ENCODE measurements at regions not wholly inside any gene's neighbourhood (a gene's known extent, or its start where the extent isn't known, plus 50 kb on each side); places are given as distances from the start of the nearest gene placed in this dataset.

GRCh38 chr2:125870264-125870663 lies 785.7 kb upstream of the GYPC start:
- Histone ChIP-seq H3K9me3 (ENCODE audit: low read depth) (no peaks in the 10 kb centered on the region), H3K9me2 (replicated peaks; ENCODE audit: insufficient read depth) (no peaks in the 10 kb centered on the region), H3K4me1 (ENCODE audit: insufficient read depth) (no peaks in the 10 kb centered on the region), H3K27ac (no peak overlapping the region), H2AFZ (no peak overlapping the region), H3K4me2 (no peak overlapping the region), H4K20me1 (ENCODE audit: insufficient read depth, poor library complexity, severe bottlenecking) (no peaks in the 10 kb centered on the region), H3K27me3 (no peaks in the 10 kb centered on the region), H3K79me2 (no peaks in the 10 kb centered on the region), H3K36me3 (replicated peaks; ENCODE audit: insufficient read depth, low read depth) (no peaks in the 10 kb centered on the region), H3K4me3 (no peak overlapping the region)
- 73% methylated on average over 2 of the region's 2 CpGs for WGBS (ENCODE audit: low lambda C conversion rate, missing lambda C conversion rate)
- no peak for TF ChIP-seq EZH2phosphoT487 (IDR thresholded peaks at IDR 0.05; ENCODE audit: low read depth, severe bottlenecking, unreplicated experiment)
- TF ChIP-seq CTCF (IDR thresholded peaks at IDR 0.05; ENCODE audit: poor library complexity): no peak
- no peak for TF ChIP-seq EZH2 (IDR thresholded peaks at IDR 0.05; ENCODE audit: borderline replicate concordance)
- DNase-seq (ENCODE audit: low spot score): no peak

- no peaks in the 10 kb centered on the region for H3K4me1 ChIP-seq (ENCODE audit: insufficient read depth)
Observed at GRCh38 chr2:125870746-125871145, 785.2 kb upstream of the GYPC start.

GRCh38 chr2:125874564-125874963 lies 781.4 kb upstream of the GYPC start:
- Histone ChIP-seq H3K4me2 (no peak overlapping the region), H3K4me1 (ENCODE audit: insufficient read depth) (no peaks in the 10 kb centered on the region), H3K9me3 (ENCODE audit: low read depth) (no peaks in the 10 kb centered on the region), H3K79me2 (no peaks in the 10 kb centered on the region), H2AFZ (no peak overlapping the region), H4K20me1 (ENCODE audit: insufficient read depth, poor library complexity, severe bottlenecking) (no peaks in the 10 kb centered on the region), H3K36me3 (replicated peaks; ENCODE audit: insufficient read depth, low read depth) (no peaks in the 10 kb centered on the region), H3K9me2 (replicated peaks; ENCODE audit: insufficient read depth) (no peaks in the 10 kb centered on the region), H3K27me3 (no peaks in the 10 kb centered on the region), H3K4me3 (no peak overlapping the region), H3K27ac (no peak overlapping the region)
- DNase-seq (ENCODE audit: low spot score): no peak
- WGBS (ENCODE audit: low lambda C conversion rate, missing lambda C conversion rate): 80% methylated on average over 6 of the region's 6 CpGs
- no peak for TF ChIP-seq CTCF (IDR thresholded peaks at IDR 0.05; ENCODE audit: poor library complexity)
- TF ChIP-seq EZH2phosphoT487 (IDR thresholded peaks at IDR 0.05; ENCODE audit: low read depth, severe bottlenecking, unreplicated experiment): no peak
- no peak for TF ChIP-seq EZH2 (IDR thresholded peaks at IDR 0.05; ENCODE audit: borderline replicate concordance)

More at GRCh38 chr2:125870746-125871145, 785.2 kb upstream of the GYPC start:
- DNase-seq (ENCODE audit: low spot score): no peak
- TF ChIP-seq EZH2phosphoT487 (IDR thresholded peaks at IDR 0.05; ENCODE audit: low read depth, severe bottlenecking, unreplicated experiment): no peak
- no peak for TF ChIP-seq EZH2 (IDR thresholded peaks at IDR 0.05; ENCODE audit: borderline replicate concordance)
- TF ChIP-seq CTCF (IDR thresholded peaks at IDR 0.05; ENCODE audit: poor library complexity): no peak
- H3K27me3 ChIP-seq: no peaks in the 10 kb centered on the region
- no peaks in the 10 kb centered on the region for H4K20me1 ChIP-seq (ENCODE audit: insufficient read depth, poor library complexity, severe bottlenecking)
- 87% methylated on average over 1 of the region's 1 CpG for WGBS (ENCODE audit: low lambda C conversion rate, missing lambda C conversion rate)
- no peaks in the 10 kb centered on the region for H3K9me3 ChIP-seq (ENCODE audit: low read depth)
- no peak overlapping the region for H3K4me2 ChIP-seq
- H3K4me3 ChIP-seq: no peak overlapping the region
- H3K9me2 ChIP-seq (replicated peaks; ENCODE audit: insufficient read depth): no peaks in the 10 kb centered on the region
- H3K27ac ChIP-seq: no peak overlapping the region
- H2AFZ ChIP-seq: no peak overlapping the region
- no peaks in the 10 kb centered on the region for H3K36me3 ChIP-seq (replicated peaks; ENCODE audit: insufficient read depth, low read depth)
- no peaks in the 10 kb centered on the region for H3K79me2 ChIP-seq

GRCh38 chr2:125885340-125885739 lies 770.6 kb upstream of the GYPC start:
- Histone ChIP-seq H3K36me3 (replicated peaks; ENCODE audit: insufficient read depth, low read depth) (no peaks in the 10 kb centered on the region), H3K9me3 (ENCODE audit: low read depth) (no peaks in the 10 kb centered on the region), H4K20me1 (ENCODE audit: insufficient read depth, poor library complexity, severe bottlenecking) (no peaks in the 10 kb centered on the region), H3K79me2 (no peaks in the 10 kb centered on the region), H3K27ac (no peak overlapping the region), H3K4me1 (ENCODE audit: insufficient read depth) (no peaks in the 10 kb centered on the region), H3K4me2 (no peak overlapping the region), H3K4me3 (no peak overlapping the region), H3K9me2 (replicated peaks; ENCODE audit: insufficient read depth) (no peaks in the 10 kb centered on the region), H2AFZ (no peak overlapping the region), H3K27me3 (no peaks in the 10 kb centered on the region)
- DNase-seq (ENCODE audit: low spot score): no peak
- 99% methylated on average over 3 of the region's 3 CpGs for WGBS (ENCODE audit: low lambda C conversion rate, missing lambda C conversion rate)
- TF ChIP-seq EZH2phosphoT487 (IDR thresholded peaks at IDR 0.05; ENCODE audit: low read depth, severe bottlenecking, unreplicated experiment): no peak
- TF ChIP-seq CTCF (IDR thresholded peaks at IDR 0.05; ENCODE audit: poor library complexity): no peak
- no peak for TF ChIP-seq EZH2 (IDR thresholded peaks at IDR 0.05; ENCODE audit: borderline replicate concordance)
